HG02973 (cell line): ENCODE measurements at regions not wholly inside any gene's neighbourhood (a gene's known extent, or its start where the extent isn't known, plus 50 kb on each side); places are given as distances from the start of the nearest gene placed in this dataset.

Experiments
- ATAC-seq: cut with Tn5 transposase; IDR thresholded peaks from one replicate; pipeline ENCODE4 v1.9.1; 2021; ENCODE audit warnings: moderate library complexity; ENCODE audit not compliant: unreplicated experiment

GRCh38 chr13:54841682-54842081 is 1813.1 kb downstream of the OLFM4 start:
- ATAC-seq, result no peak

GRCh38 chr13:54845351-54845965 is 1816.8 kb downstream of the OLFM4 start:
- ATAC-seq, result no peak

GRCh38 chr13:54852831-54853230 is 1824.2 kb downstream of the OLFM4 start:
- no peak for ATAC-seq

- no peak for ATAC-seq
These were observed 1831.2 kb downstream of the OLFM4 start for GRCh38 chr13:54859827-54860226.

GRCh38 chr13:54875111-54875510 is 1846.5 kb downstream of the OLFM4 start:
- ATAC-seq, result no peak

- ATAC-seq, result no peak
These were observed 1850.4 kb downstream of the OLFM4 start for GRCh38 chr13:54879036-54879435.

- no peak for ATAC-seq
These were observed 1856.1 kb downstream of the OLFM4 start for GRCh38 chr13:54884682-54885081.

GRCh38 chr13:54890976-54891375 is 1862.4 kb downstream of the OLFM4 start:
- ATAC-seq, result no peak

GRCh38 chr13:54901316-54901715 is 1872.7 kb downstream of the OLFM4 start:
- no peak for ATAC-seq

GRCh38 chr13:54912367-54912766 is 1883.8 kb downstream of the OLFM4 start:
- ATAC-seq, result no peak

- ATAC-seq, result no peak
These were observed 1885.1 kb downstream of the OLFM4 start for GRCh38 chr13:54913668-54914067.

- ATAC-seq, result no peak
These were observed 1898.9 kb downstream of the OLFM4 start for GRCh38 chr13:54927538-54927937.

GRCh38 chr13:54928071-54928470 is 1899.5 kb downstream of the OLFM4 start:
- no peak for ATAC-seq

GRCh38 chr13:54934121-54934520 is 1905.5 kb downstream of the OLFM4 start:
- ATAC-seq, result no peak

- no peak for ATAC-seq
These were observed 1917.4 kb downstream of the OLFM4 start for GRCh38 chr13:54945973-54946372.

GRCh38 chr13:54949735-54950134 is 1921.1 kb downstream of the OLFM4 start:
- ATAC-seq, result no peak

- ATAC-seq, result no peak
These were observed 1921.9 kb downstream of the OLFM4 start for GRCh38 chr13:54950546-54950945.

GRCh38 chr13:54953786-54954185 is 1925.2 kb downstream of the OLFM4 start:
- no peak for ATAC-seq

GRCh38 chr13:54958781-54959180 is 1930.2 kb downstream of the OLFM4 start:
- ATAC-seq, result no peak

- no peak for ATAC-seq
These were observed 1937.3 kb downstream of the OLFM4 start for GRCh38 chr13:54965881-54966280.

GRCh38 chr13:54972838-54973237 is 1944.2 kb downstream of the OLFM4 start:
- no peak for ATAC-seq

- no peak for ATAC-seq
These were observed 1947.1 kb downstream of the OLFM4 start for GRCh38 chr13:54975676-54976075.

GRCh38 chr13:54980651-54981050 is 1952.0 kb downstream of the OLFM4 start:
- no peak for ATAC-seq
